ENCODE measurements at regions not wholly inside any gene's neighbourhood (a gene's known extent, or its start where the extent isn't known, plus 50 kb on each side); places are given as distances from the start of the nearest gene placed in this dataset.

- no peak for DNase-seq (ENCODE audit: low spot score)
Observed at GRCh38 chrX:4249401-4249800, 536.0 kb upstream of the PRKX start.

- no peak for DNase-seq (ENCODE audit: low spot score)
Observed at GRCh38 chrX:4243759-4244158, 530.3 kb upstream of the PRKX start.

- DNase-seq (ENCODE audit: low spot score) = no peak
Observed at GRCh38 chrX:4240541-4241194, 527.2 kb upstream of the PRKX start.

- no peak for DNase-seq (ENCODE audit: low spot score)
Observed at GRCh38 chrX:4239650-4240540, 526.4 kb upstream of the PRKX start.

- DNase-seq (ENCODE audit: low spot score) = no peak
Observed at GRCh38 chrX:4238916-4239315, 525.5 kb upstream of the PRKX start.

- DNase-seq (ENCODE audit: low spot score) = no peak
Observed at GRCh38 chrX:4225086-4225485, 511.6 kb upstream of the PRKX start.

- no peak for DNase-seq (ENCODE audit: low spot score)
Observed at GRCh38 chrX:4206941-4207340, 493.5 kb upstream of the PRKX start.

- no peak for DNase-seq (ENCODE audit: low spot score)
Observed at GRCh38 chrX:4197971-4198370, 484.5 kb upstream of the PRKX start.

GRCh38 chrX:4193500-4194155 lies 480.2 kb upstream of the PRKX start:
- no peak for DNase-seq (ENCODE audit: low spot score)

GRCh38 chrX:4186331-4186730 lies 472.9 kb upstream of the PRKX start:
- DNase-seq (ENCODE audit: low spot score) = no peak

GRCh38 chrX:4185086-4185485 lies 471.6 kb upstream of the PRKX start:
- no peak for DNase-seq (ENCODE audit: low spot score)

- DNase-seq (ENCODE audit: low spot score) = no peak
Observed at GRCh38 chrX:4182408-4182806, 469.0 kb upstream of the PRKX start.

- no peak for DNase-seq (ENCODE audit: low spot score)
Observed at GRCh38 chrX:4181782-4182407, 468.4 kb upstream of the PRKX start.

GRCh38 chrX:4179031-4179430 lies 465.6 kb upstream of the PRKX start:
- no peak for DNase-seq (ENCODE audit: low spot score)

GRCh38 chrX:4175221-4175620 lies 461.8 kb upstream of the PRKX start:
- DNase-seq (ENCODE audit: low spot score) = no peak

GRCh38 chrX:4173743-4174142 lies 460.3 kb upstream of the PRKX start:
- no peak for DNase-seq (ENCODE audit: low spot score)

- DNase-seq (ENCODE audit: low spot score) = no peak
Observed at GRCh38 chrX:4151798-4152197, 438.3 kb upstream of the PRKX start.

GRCh38 chrX:4150259-4150658 lies 436.8 kb upstream of the PRKX start:
- DNase-seq (ENCODE audit: low spot score) = no peak

- DNase-seq (ENCODE audit: low spot score) = no peak
Observed at GRCh38 chrX:4129626-4130025, 416.2 kb upstream of the PRKX start.

- DNase-seq (ENCODE audit: low spot score) = no peak
Observed at GRCh38 chrX:4118666-4119530, 405.4 kb upstream of the PRKX start.

GRCh38 chrX:4110964-4111363 lies 397.5 kb upstream of the PRKX start:
- DNase-seq (ENCODE audit: low spot score) = no peak

- DNase-seq (ENCODE audit: low spot score) = no peak
Observed at GRCh38 chrX:4094926-4095325, 381.5 kb upstream of the PRKX start.
